ENCODE measurements at regions not wholly inside any gene's neighbourhood (a gene's known extent, or its start where the extent isn't known, plus 50 kb on each side); places are given as distances from the start of the nearest gene placed in this dataset.

GRCh38 chr3:68057637-68058320 lies 403.4 kb upstream of the SUCLG2 start:
- Mint-ChIP-seq H3K9me3 (no peaks in the 10 kb centered on the region), H3K4me3 (no peak overlapping the region), H3K4me1 (no peaks in the 10 kb centered on the region), H3K27me3 (ENCODE audit: insufficient read depth) (no peaks in the 10 kb centered on the region), H3K27ac (no peak overlapping the region), H3K36me3 (ENCODE audit: low read depth) (no peaks in the 10 kb centered on the region)
- Histone ChIP-seq H3K27me3 (ENCODE audit: control insufficient read depth, insufficient read depth, low read length, poor library complexity, severe bottlenecking) (no peaks in the 10 kb centered on the region), H3K9me3 (ENCODE audit: control insufficient read depth, low read length) (no peaks in the 10 kb centered on the region), H3K27ac (ENCODE audit: low read depth, low read length) (no peak overlapping the region), H3K4me3 (ENCODE audit: low read length) (no peak overlapping the region), H3K36me3 (ENCODE audit: control insufficient read depth, insufficient read depth, low read length) (no peaks in the 10 kb centered on the region), H3K4me1 (ENCODE audit: control insufficient read depth, insufficient read depth, low read length) (no peaks in the 10 kb centered on the region), H3K9ac (ENCODE audit: extremely low read depth, low read length, poor library complexity, severe bottlenecking) (no peak overlapping the region)
- WGBS, 2 experiments (ENCODE audit: insufficient coverage in 1 of 2, insufficient read length in 1 of 2) = 43 to 100% methylated on average over 1 to 2 of the region's 2 CpGs
- TF ChIP-seq CTCF (conservative IDR thresholded peaks at IDR 0.05) = no peak
- DNase-seq = no peak

- Mint-ChIP-seq H3K36me3 (ENCODE audit: low read depth) (no peaks in the 10 kb centered on the region), H3K27me3 (ENCODE audit: insufficient read depth) (no peaks in the 10 kb centered on the region), H3K9me3 (no peaks in the 10 kb centered on the region), H3K4me3 (no peak overlapping the region), H3K4me1 (no peaks in the 10 kb centered on the region), H3K27ac (no peak overlapping the region)
- WGBS, 2 experiments (ENCODE audit: insufficient coverage in 1 of 2, insufficient read length in 1 of 2) = 89 to 100% methylated on average over 2 of the region's 2 CpGs
- H3K9ac ChIP-seq (ENCODE audit: extremely low read depth, low read length, poor library complexity, severe bottlenecking) = no peak overlapping the region
- no peaks in the 10 kb centered on the region for H3K27me3 ChIP-seq (ENCODE audit: control insufficient read depth, insufficient read depth, low read length, poor library complexity, severe bottlenecking)
- H3K36me3 ChIP-seq (ENCODE audit: control insufficient read depth, insufficient read depth, low read length) = no peaks in the 10 kb centered on the region
- no peak for TF ChIP-seq CTCF (conservative IDR thresholded peaks at IDR 0.05)
- H3K4me3 ChIP-seq (ENCODE audit: low read length) = no peak overlapping the region
- no peaks in the 10 kb centered on the region for H3K9me3 ChIP-seq (ENCODE audit: control insufficient read depth, low read length)
- H3K27ac ChIP-seq (ENCODE audit: low read depth, low read length) = no peak overlapping the region
- no peaks in the 10 kb centered on the region for H3K4me1 ChIP-seq (ENCODE audit: control insufficient read depth, insufficient read depth, low read length)
- no peak for DNase-seq
Measured at GRCh38 chr3:68056556-68056955, 402.1 kb upstream of the SUCLG2 start.

- H3K4me1 Mint-ChIP-seq = no peaks in the 10 kb centered on the region
- no peaks in the 10 kb centered on the region for H3K4me1 ChIP-seq (ENCODE audit: control insufficient read depth, insufficient read depth, low read length)
- no peak overlapping the region for H3K4me3 ChIP-seq (ENCODE audit: low read length)
- H3K4me3 Mint-ChIP-seq = no peak overlapping the region
- H3K36me3 Mint-ChIP-seq (ENCODE audit: low read depth) = no peaks in the 10 kb centered on the region
- no peak overlapping the region for H3K27ac Mint-ChIP-seq
- H3K27me3 Mint-ChIP-seq (ENCODE audit: insufficient read depth) = no peaks in the 10 kb centered on the region
- no peak for TF ChIP-seq CTCF (conservative IDR thresholded peaks at IDR 0.05)
- H3K9ac ChIP-seq (ENCODE audit: extremely low read depth, low read length, poor library complexity, severe bottlenecking) = no peak overlapping the region
- WGBS, 2 experiments (ENCODE audit: insufficient coverage in 1 of 2, insufficient read length in 1 of 2) = 83 to 92% methylated on average over 1 to 3 of the region's 4 CpGs
- H3K27ac ChIP-seq (ENCODE audit: low read depth, low read length) = no peak overlapping the region
- no peaks in the 10 kb centered on the region for H3K9me3 Mint-ChIP-seq
- DNase-seq = no peak
- no peaks in the 10 kb centered on the region for H3K9me3 ChIP-seq (ENCODE audit: control insufficient read depth, low read length)
- H3K27me3 ChIP-seq (ENCODE audit: control insufficient read depth, insufficient read depth, low read length, poor library complexity, severe bottlenecking) = no peaks in the 10 kb centered on the region
- H3K36me3 ChIP-seq (ENCODE audit: control insufficient read depth, insufficient read depth, low read length) = no peaks in the 10 kb centered on the region
Measured at GRCh38 chr3:68055215-68055614, 400.8 kb upstream of the SUCLG2 start.

All from endodermal cell (in vitro differentiated cells).